A549 (cell line): ENCODE measurements at regions not wholly inside any gene's neighbourhood (a gene's known extent, or its start where the extent isn't known, plus 50 kb on each side); places are given as distances from the start of the nearest gene placed in this dataset.

Experiments used
- ATAC-seq, 2 experiments: fragments of 200-7000 bp in 1 of 2; fragments of >200 bp in 1 of 2; cut with Nextera tagmentation in 1 of 2; cut with Tn5 transposase in 1 of 2; 3 replicates each; pipeline versions ENCODE4 v1.8.0 to v1.9.1; 2018 to 2020; ENCODE audit warnings: mild to moderate bottlenecking in 1 of 2, moderate library complexity in 1 of 2
- CTCF ChIA-PET: fragments of 300-600 bp; sonication (Branson Sonifier 250); formaldehyde crosslinking; extraction: SDS; loops from one replicate; lab custom pipeline; 2021; ENCODE audit warnings: antibody characterized with exemption, inconsistent platforms; lab: Yijun Ruan, JAX
- POLR2A ChIA-PET: fragments of 350-600 bp; formaldehyde crosslinking; extraction: SDS; loops from one replicate; lab custom pipeline; 2021; ENCODE audit warnings: antibody characterized with exemption, inconsistent platforms; lab: Yijun Ruan, JAX
- DNase-seq, 2 experiments: peaks; one replicate each; pipeline versions ENCODE4 v3.0.0 to v3.0.0-alpha.2; 2011 to 2016; ENCODE audit warnings: low read depth in 1 of 2, low spot score in 1 of 2
- FAIRE-seq: peaks from 2 replicates; lab custom pipeline; 2011; peaks lifted over from hg19 to GRCh38; lab: Jason Lieb, UNC
- H3K27ac ChIP-seq, 2 experiments: fragments of >200 bp; sonication (Bioruptor Twin); formaldehyde crosslinking; 3 replicates each; pipeline ENCODE4 v1.5.1; 2016 to 2017
- H3K4me1 ChIP-seq: fragments of >200 bp; sonication (Bioruptor Twin); formaldehyde crosslinking; 3 replicates; pipeline ENCODE4 v1.6.1; 2016
- H3K4me2 ChIP-seq: fragments of >200 bp; sonication (Bioruptor Twin); formaldehyde crosslinking; 3 replicates; pipeline ENCODE4 v1.6.1; 2016
- H3K4me3 ChIP-seq: fragments of >200 bp; sonication (Bioruptor Twin); formaldehyde crosslinking; 3 replicates; pipeline ENCODE4 v1.5.1; 2016
- H3K9me3 ChIP-seq: fragments of >200 bp; sonication (Bioruptor Twin); formaldehyde crosslinking; 3 replicates; pipeline ENCODE4 v1.6.1; 2016
- BHLHE40 ChIP-seq: IDR thresholded peaks from 2 replicates; pipeline ENCODE4 v1.6.1; 2012; ENCODE audit warnings: low read depth, low read length, inconsistent platforms
- CHD2 ChIP-seq: fragments of 150-350 bp; IDR thresholded peaks from 2 replicates; pipeline ENCODE4 v1.6.1; 2014; ENCODE audit warnings: low read length; ENCODE audit not compliant: partially characterized antibody
- CHD4 ChIP-seq: fragments of 200-600 bp; sonication (generic); IDR thresholded peaks from 2 replicates; pipeline ENCODE4 v1.6.1; 2016; ENCODE audit warnings: antibody characterized with exemption, mild to moderate bottlenecking, borderline replicate concordance
- EHF ChIP-seq: fragments of 250-450 bp; sonication (Bioruptor Pico); IDR thresholded peaks from 2 replicates; pipeline ENCODE4 v1.5.0; 2020; ENCODE audit warnings: mild to moderate bottlenecking
- EHMT2 ChIP-seq: fragments of 200-600 bp; sonication (generic); IDR thresholded peaks from 2 replicates; pipeline ENCODE4 v1.6.1; 2016; ENCODE audit warnings: antibody characterized with exemption, low read depth, mild to moderate bottlenecking, moderate library complexity
- EP300 ChIP-seq, 2 experiments: fragments of >200 bp; sonication (Bioruptor Twin); formaldehyde crosslinking; IDR thresholded peaks; 2 replicates in 1 of 2; 3 replicates in 1 of 2; pipeline ENCODE4 v1.6.1; 2016 to 2017
- FOSB ChIP-seq: fragments of 250-450 bp; sonication (Bioruptor Pico); IDR thresholded peaks from 2 replicates; pipeline ENCODE4 v1.5.0; 2020; ENCODE audit warnings: mild to moderate bottlenecking, moderate library complexity
- FOSL2 ChIP-seq, 2 experiments: fragments of 450-650 bp in 1 of 2; fragments of >200 bp in 1 of 2; sonication (Bioruptor Twin) in 1 of 2; formaldehyde crosslinking; IDR thresholded peaks; 2 replicates each; pipeline versions ENCODE4 v1.5.0 to v1.6.1; 2016 to 2020; ENCODE audit warnings: mild to moderate bottlenecking in 1 of 2, moderate library complexity in 1 of 2
- JUNB ChIP-seq: fragments of >200 bp; sonication (Bioruptor Twin); formaldehyde crosslinking; IDR thresholded peaks from 2 replicates; pipeline ENCODE4 v1.6.1; 2016
- KDM5A ChIP-seq: fragments of 200-600 bp; sonication (generic); IDR thresholded peaks from 2 replicates; pipeline ENCODE4 v1.6.1; 2016; ENCODE audit warnings: antibody characterized with exemption, mild to moderate bottlenecking
- MYC ChIP-seq: IDR thresholded peaks from 2 replicates; pipeline ENCODE4 v1.6.1; 2012; ENCODE audit warnings: mild to moderate bottlenecking, inconsistent platforms, low read length, improper control_type of control experiment, borderline replicate concordance
- NFE2L2 ChIP-seq: fragments of 150-350 bp; conservative IDR thresholded peaks from 2 replicates; pipeline ENCODE4 v1.6.1; 2014; ENCODE audit warnings: low read length
- NPAS2 ChIP-seq: fragments of 250-450 bp; sonication (Bioruptor Pico); IDR thresholded peaks from 2 replicates; pipeline ENCODE4 v1.8.0; 2022; ENCODE audit warnings: mild to moderate bottlenecking, moderate library complexity, borderline replicate concordance
- RAD21 ChIP-seq, 2 experiments: fragments of >200 bp in 1 of 2; sonication (Bioruptor Twin) in 1 of 2; formaldehyde crosslinking in 1 of 2; IDR thresholded peaks in 1 of 2; conservative IDR thresholded peaks in 1 of 2; 2 replicates in 1 of 2; 3 replicates in 1 of 2; pipeline ENCODE4 v1.6.1; 2012 to 2018; ENCODE audit warnings: inconsistent platforms in 1 of 2
- TP53 ChIP-seq: fragments of 250-450 bp; sonication (Bioruptor Pico); IDR thresholded peaks from 2 replicates; pipeline ENCODE4 v1.5.0; 2021; ENCODE audit warnings: mild to moderate bottlenecking, moderate library complexity
- USF2 ChIP-seq: fragments of 450-650 bp; IDR thresholded peaks from 2 replicates; pipeline ENCODE4 v1.6.1; 2014; ENCODE audit warnings: antibody characterized with exemption
- ZC3H11A ChIP-seq: fragments of 450-650 bp; IDR thresholded peaks from 2 replicates; pipeline ENCODE4 v1.6.1; 2014; ENCODE audit warnings: antibody characterized with exemption, mild to moderate bottlenecking
- ZFP36 ChIP-seq: fragments of 450-650 bp; IDR thresholded peaks from 2 replicates; pipeline ENCODE4 v1.6.1; 2014; ENCODE audit warnings: borderline replicate concordance; ENCODE audit not compliant: partially characterized antibody
- WGBS: methylation state at CpG from one replicate; pipeline ENCODE4 v1.1.6; 2017; ENCODE audit errors: missing lambda C conversion rate; 5-methylcytosine and 5-hydroxymethylcytosine counted together
- TF ChIP-seq, protein P1 (sequence below): fragments of >200 bp; sonication (Bioruptor Twin); formaldehyde crosslinking; IDR thresholded peaks from 2 replicates; pipeline ENCODE4 v1.6.1; 2016
- TF ChIP-seq, protein P2 (sequence below): IDR thresholded peaks from 2 replicates; pipeline ENCODE4 v1.6.1; 2012
- TF ChIP-seq, protein P3 (sequence below): fragments of 200-600 bp; sonication (generic); IDR thresholded peaks from 2 replicates; pipeline ENCODE4 v1.6.1; 2016; ENCODE audit warnings: antibody characterized with exemption, mild to moderate bottlenecking, moderate library complexity
- TF ChIP-seq, protein P4 (sequence below): IDR thresholded peaks from 2 replicates; pipeline ENCODE4 v1.6.1; 2012

GRCh38 chr1:70840260-70840953 is 207.2 kb downstream of the PTGER3 start:
- POLR2A ChIA-PET = no interaction called here
- 1% methylated on average over 3 of the region's 3 CpGs for WGBS
- Histone ChIP-seq H3K4me3 (no peak overlapping the region), H3K9me3 (no peaks in the 10 kb centered on the region), H3K4me2 (no peak overlapping the region), H3K27ac (no peak overlapping the region), H3K4me1 (no peaks in the 10 kb centered on the region)
- DNase-seq = no peak
- CTCF ChIA-PET = interaction anchor here (0.5 to 0.7 kb wide), 2 partner anchors 709 to 934 kb away, joined by 3 read pairs; no protein-coding TSS in a partner anchor
- ATAC-seq = no peak
- TF ChIP-seq FOSB (CRISPR knock-in tag) (no peak), JUNB (no peak), NFE2L2 (no peak), ZFP36 (no peak), BHLHE40 (no peak), CHD4 (no peak), KDM5A (no peak), NPAS2 (CRISPR knock-in tag) (no peak), EP300 (IDR thresholded peaks at IDR 0.05) (no peak), FOSL2 (IDR thresholded peaks at IDR 0.05) (no peak), FOSL2 (CRISPR knock-in tag; IDR thresholded peaks at IDR 0.05) (no peak), ZC3H11A (no peak)
- TF ChIP-seq, protein P1, sequence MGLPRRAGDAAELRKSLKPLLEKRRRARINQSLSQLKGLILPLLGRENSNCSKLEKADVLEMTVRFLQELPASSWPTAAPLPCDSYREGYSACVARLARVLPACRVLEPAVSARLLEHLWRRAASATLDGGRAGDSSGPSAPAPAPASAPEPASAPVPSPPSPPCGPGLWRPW = no peak
- TF ChIP-seq, protein P2, sequence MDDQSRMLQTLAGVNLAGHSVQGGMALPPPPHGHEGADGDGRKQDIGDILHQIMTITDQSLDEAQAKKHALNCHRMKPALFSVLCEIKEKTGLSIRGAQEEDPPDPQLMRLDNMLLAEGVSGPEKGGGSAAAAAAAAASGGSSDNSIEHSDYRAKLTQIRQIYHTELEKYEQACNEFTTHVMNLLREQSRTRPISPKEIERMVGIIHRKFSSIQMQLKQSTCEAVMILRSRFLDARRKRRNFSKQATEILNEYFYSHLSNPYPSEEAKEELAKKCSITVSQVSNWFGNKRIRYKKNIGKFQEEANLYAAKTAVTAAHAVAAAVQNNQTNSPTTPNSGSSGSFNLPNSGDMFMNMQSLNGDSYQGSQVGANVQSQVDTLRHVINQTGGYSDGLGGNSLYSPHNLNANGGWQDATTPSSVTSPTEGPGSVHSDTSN = no peak
- TF ChIP-seq, protein P3, sequence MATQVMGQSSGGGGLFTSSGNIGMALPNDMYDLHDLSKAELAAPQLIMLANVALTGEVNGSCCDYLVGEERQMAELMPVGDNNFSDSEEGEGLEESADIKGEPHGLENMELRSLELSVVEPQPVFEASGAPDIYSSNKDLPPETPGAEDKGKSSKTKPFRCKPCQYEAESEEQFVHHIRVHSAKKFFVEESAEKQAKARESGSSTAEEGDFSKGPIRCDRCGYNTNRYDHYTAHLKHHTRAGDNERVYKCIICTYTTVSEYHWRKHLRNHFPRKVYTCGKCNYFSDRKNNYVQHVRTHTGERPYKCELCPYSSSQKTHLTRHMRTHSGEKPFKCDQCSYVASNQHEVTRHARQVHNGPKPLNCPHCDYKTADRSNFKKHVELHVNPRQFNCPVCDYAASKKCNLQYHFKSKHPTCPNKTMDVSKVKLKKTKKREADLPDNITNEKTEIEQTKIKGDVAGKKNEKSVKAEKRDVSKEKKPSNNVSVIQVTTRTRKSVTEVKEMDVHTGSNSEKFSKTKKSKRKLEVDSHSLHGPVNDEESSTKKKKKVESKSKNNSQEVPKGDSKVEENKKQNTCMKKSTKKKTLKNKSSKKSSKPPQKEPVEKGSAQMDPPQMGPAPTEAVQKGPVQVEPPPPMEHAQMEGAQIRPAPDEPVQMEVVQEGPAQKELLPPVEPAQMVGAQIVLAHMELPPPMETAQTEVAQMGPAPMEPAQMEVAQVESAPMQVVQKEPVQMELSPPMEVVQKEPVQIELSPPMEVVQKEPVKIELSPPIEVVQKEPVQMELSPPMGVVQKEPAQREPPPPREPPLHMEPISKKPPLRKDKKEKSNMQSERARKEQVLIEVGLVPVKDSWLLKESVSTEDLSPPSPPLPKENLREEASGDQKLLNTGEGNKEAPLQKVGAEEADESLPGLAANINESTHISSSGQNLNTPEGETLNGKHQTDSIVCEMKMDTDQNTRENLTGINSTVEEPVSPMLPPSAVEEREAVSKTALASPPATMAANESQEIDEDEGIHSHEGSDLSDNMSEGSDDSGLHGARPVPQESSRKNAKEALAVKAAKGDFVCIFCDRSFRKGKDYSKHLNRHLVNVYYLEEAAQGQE = no peak
- TF ChIP-seq, protein P4, sequence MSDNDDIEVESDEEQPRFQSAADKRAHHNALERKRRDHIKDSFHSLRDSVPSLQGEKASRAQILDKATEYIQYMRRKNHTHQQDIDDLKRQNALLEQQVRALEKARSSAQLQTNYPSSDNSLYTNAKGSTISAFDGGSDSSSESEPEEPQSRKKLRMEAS = no peak
- FAIRE-seq = no peak

DNA sequence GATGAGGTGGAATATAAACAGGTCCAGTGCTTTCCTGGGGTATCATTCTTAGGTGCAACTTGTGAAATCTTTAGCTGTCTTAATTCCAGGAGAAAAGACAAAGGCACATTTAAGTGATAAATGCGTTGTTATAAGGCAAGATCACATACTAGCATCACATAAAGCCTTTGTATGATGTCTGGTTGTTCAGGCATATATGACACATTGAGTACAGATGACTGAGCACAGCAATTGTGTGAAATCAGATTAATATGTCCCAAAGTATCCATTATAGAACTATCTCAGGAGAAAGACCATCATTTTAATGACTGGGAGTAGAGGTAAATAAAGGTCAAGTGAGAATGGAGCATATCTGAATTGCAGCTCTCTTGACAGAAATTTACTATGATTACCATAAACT is 205.1 kb downstream of the PTGER3 start:
- no peak overlapping the region for H3K27ac ChIP-seq
- ATAC-seq = no peak
- H3K4me3 ChIP-seq = no peak overlapping the region
- no peaks in the 10 kb centered on the region for H3K9me3 ChIP-seq
- CTCF ChIA-PET = no interaction called here
- POLR2A ChIA-PET = no interaction called here
- WGBS = 0% methylated on average over 1 of the region's 1 CpG
- no peak for DNase-seq
- FAIRE-seq = no peak
- no peaks in the 10 kb centered on the region for H3K4me1 ChIP-seq
- TF ChIP-seq RAD21 (conservative IDR thresholded peaks at IDR 0.05 in 1 of 2, IDR thresholded peaks at IDR 0.05 in 1 of 2) (no peak), USF2 (no peak), EHF (no peak), MYC (no peak), CHD2 (no peak), TP53 (CRISPR knock-in tag) (no peak), EHMT2 (no peak), JUNB (no peak)
- TF ChIP-seq, all 56 proteins: peak for 0
- no peak overlapping the region for H3K4me2 ChIP-seq
